22Rv1 (cell line): ENCODE measurements at regions not wholly inside any gene's neighbourhood (a gene's known extent, or its start where the extent isn't known, plus 50 kb on each side); places are given as distances from the start of the nearest gene placed in this dataset.

ENCODE experiments used
- CTCF ChIP-seq: fragments of 450-650 bp; IDR thresholded peaks from 2 replicates; pipeline ENCODE4 v1.5.1; 2017; ENCODE audit warnings: mild to moderate bottlenecking
- ZFX ChIP-seq: fragments of 450-650 bp; IDR thresholded peaks from 2 replicates; pipeline ENCODE4 v1.6.1; 2017; ENCODE audit warnings: antibody characterized with exemption, borderline replicate concordance

GRCh38 chr3:116833202-116833601 is 123.6 kb downstream of the TUSC7 start:
- TF ChIP-seq CTCF: no peak
- TF ChIP-seq ZFX: no peak
